DND-41 (cell line): ENCODE measurements at regions not wholly inside any gene's neighbourhood (a gene's known extent, or its start where the extent isn't known, plus 50 kb on each side); places are given as distances from the start of the nearest gene placed in this dataset.
A peak's percentile ranks its signal among the peaks of the same experiment; 100 is the strongest.

Experiments used
- ATAC-seq: fragments of 200-7000 bp; cut with Tn5 transposase; 3 replicates; pipeline ENCODE4 v1.9.1; 2021; ENCODE audit warnings: low read depth; ENCODE audit not compliant: insufficient read depth
- DNase-seq: peaks from one replicate; pipeline ENCODE4 v3.0.0-alpha.2; 2020
- H2AFZ ChIP-seq: 2 replicates; pipeline ENCODE4 v1.6.0; 2012; ENCODE audit warnings: low read depth, low read length
- H3K27ac ChIP-seq: 2 replicates; pipeline ENCODE4 v1.5.1; 2012; ENCODE audit warnings: low read length, inconsistent platforms
- H3K27me3 ChIP-seq: fragments of 200-600 bp; sonication (generic); 2 replicates; pipeline ENCODE4 v1.6.0; 2012; ENCODE audit warnings: low read length, mild to moderate bottlenecking, inconsistent platforms; ENCODE audit not compliant: insufficient read depth, poor library complexity
- H3K36me3 ChIP-seq: 2 replicates; pipeline ENCODE4 v1.5.1; 2012; ENCODE audit warnings: low read length, inconsistent platforms; ENCODE audit not compliant: insufficient read depth
- H3K4me1 ChIP-seq: 2 replicates; pipeline ENCODE4 v1.5.1; 2012; ENCODE audit warnings: mild to moderate bottlenecking, low read length; ENCODE audit not compliant: insufficient read depth
- H3K4me2 ChIP-seq: 2 replicates; pipeline ENCODE4 v1.6.0; 2012; ENCODE audit warnings: mild to moderate bottlenecking, moderate library complexity, low read length, inconsistent platforms; ENCODE audit not compliant: insufficient read depth
- H3K4me3 ChIP-seq, 2 experiments: fragments of 200-600 bp in 1 of 2; shearing (Covaris generic) in 1 of 2; 2 replicates each; pipeline ENCODE4 v1.5.1; 2012 to 2016; ENCODE audit warnings: inconsistent platforms in 2 of 2, low read length in 2 of 2, mild to moderate bottlenecking in 2 of 2, low read depth in 1 of 2, moderate library complexity in 1 of 2
- H3K79me2 ChIP-seq: 2 replicates; pipeline ENCODE4 v1.6.0; 2012; ENCODE audit warnings: low read length, inconsistent platforms; ENCODE audit not compliant: insufficient read depth
- H3K9ac ChIP-seq: 2 replicates; pipeline ENCODE4 v1.6.0; 2012; ENCODE audit warnings: low read depth, mild to moderate bottlenecking, inconsistent platforms, low read length, moderate library complexity
- H3K9me3 ChIP-seq: 2 replicates; pipeline ENCODE4 v1.5.1; 2012; ENCODE audit warnings: low read length, moderate library complexity, mild to moderate bottlenecking, inconsistent platforms; ENCODE audit not compliant: insufficient read depth, severe bottlenecking
- H4K20me1 ChIP-seq: 2 replicates; pipeline ENCODE4 v1.6.0; 2012; ENCODE audit warnings: low read length; ENCODE audit not compliant: insufficient read depth
- CTCF ChIP-seq: IDR thresholded peaks from 2 replicates; pipeline ENCODE4 v1.5.1; 2012; ENCODE audit warnings: borderline replicate concordance, low read length, moderate library complexity, mild to moderate bottlenecking; ENCODE audit not compliant: poor library complexity, severe bottlenecking; ENCODE audit errors: extremely low read depth
- EZH2 ChIP-seq: IDR thresholded peaks from 3 replicates; pipeline ENCODE4 v1.6.1; 2012; ENCODE audit warnings: borderline replicate concordance, low read depth, mild to moderate bottlenecking, moderate library complexity, low read length, inconsistent platforms; ENCODE audit not compliant: severe bottlenecking

GRCh38 chr4:45349859-45350258 lies 623.5 kb upstream of the GNPDA2 start:
- H3K79me2 ChIP-seq = no peaks in the 10 kb centered on the region
- no peak overlapping the region for H3K27ac ChIP-seq
- peak overlapping the region; percentile 66 for H2AFZ ChIP-seq
- H3K4me2 ChIP-seq = peak overlapping the region; percentile 56; the same call in 1 of the 2 replicates
- no peaks in the 10 kb centered on the region for H3K36me3 ChIP-seq
- no peaks in the 10 kb centered on the region for H3K9me3 ChIP-seq
- no peak for ATAC-seq
- H3K27me3 ChIP-seq = no peaks in the 10 kb centered on the region
- TF ChIP-seq EZH2 (no peak), CTCF (no peak)
- DNase-seq = no peak
- H3K4me3 ChIP-seq = no peak overlapping the region
- no peaks in the 10 kb centered on the region for H4K20me1 ChIP-seq
- peaks cover 8% of the 10 kb centered on the region; the same call in 1 of the 2 replicates for H3K4me1 ChIP-seq
- H3K9ac ChIP-seq = no peak overlapping the region

GRCh38 chr4:45346816-45347435 lies 620.6 kb upstream of the GNPDA2 start:
- Histone ChIP-seq H3K27me3 (no peaks in the 10 kb centered on the region), H3K79me2 (no peaks in the 10 kb centered on the region), H3K4me2 (no peak overlapping the region), H3K27ac (no peak overlapping the region), H3K4me1 (peaks cover 8% of the 10 kb centered on the region; the same call in 1 of the 2 replicates), H2AFZ (no peak overlapping the region), H3K9me3 (no peaks in the 10 kb centered on the region), H3K9ac (no peak overlapping the region), H3K4me3 (no peak overlapping the region), H4K20me1 (no peaks in the 10 kb centered on the region), H3K36me3 (no peaks in the 10 kb centered on the region)
- TF ChIP-seq CTCF = no peak
- no peak for TF ChIP-seq EZH2
- no peak for ATAC-seq
- no peak for DNase-seq

- no peaks in the 10 kb centered on the region for H3K79me2 ChIP-seq
- peaks cover 7% of the 10 kb centered on the region; the same call in 1 of the 2 replicates for H3K4me1 ChIP-seq
- no peak overlapping the region for H3K4me3 ChIP-seq
- H4K20me1 ChIP-seq = no peaks in the 10 kb centered on the region
- ATAC-seq = no peak
- no peak for DNase-seq
- H3K4me2 ChIP-seq = no peak overlapping the region
- no peaks in the 10 kb centered on the region for H3K27me3 ChIP-seq
- H3K36me3 ChIP-seq = no peaks in the 10 kb centered on the region
- H3K27ac ChIP-seq = no peak overlapping the region
- TF ChIP-seq CTCF = no peak
- no peak for TF ChIP-seq EZH2
- H3K9ac ChIP-seq = no peak overlapping the region
- H2AFZ ChIP-seq = no peak overlapping the region
- no peaks in the 10 kb centered on the region for H3K9me3 ChIP-seq
These were observed 619.2 kb upstream of the GNPDA2 start for GRCh38 chr4:45345558-45345957.

GRCh38 chr4:45331802-45332201 lies 605.4 kb upstream of the GNPDA2 start:
- H3K4me1 ChIP-seq = no peaks in the 10 kb centered on the region
- no peak overlapping the region for H3K27ac ChIP-seq
- H3K9me3 ChIP-seq = no peaks in the 10 kb centered on the region
- no peaks in the 10 kb centered on the region for H3K27me3 ChIP-seq
- H3K79me2 ChIP-seq = no peaks in the 10 kb centered on the region
- H3K4me2 ChIP-seq = no peak overlapping the region
- ATAC-seq (no peak), DNase-seq (no peak)
- no peak for TF ChIP-seq CTCF
- no peak for TF ChIP-seq EZH2
- H3K36me3 ChIP-seq = no peaks in the 10 kb centered on the region
- no peak overlapping the region for H2AFZ ChIP-seq
- H3K9ac ChIP-seq = no peak overlapping the region
- no peak overlapping the region for H3K4me3 ChIP-seq
- no peaks in the 10 kb centered on the region for H4K20me1 ChIP-seq
